KOPT-K1 (cell line): ENCODE measurements at regions not wholly inside any gene's neighbourhood (a gene's known extent, or its start where the extent isn't known, plus 50 kb on each side); places are given as distances from the start of the nearest gene placed in this dataset.

Experiments
- H3K27ac ChIP-seq: fragments of 200-600 bp; sonication (generic); 2 replicates; pipeline ENCODE4 v1.5.1; 2016; ENCODE audit warnings: antibody characterized with exemption, mild to moderate bottlenecking, low read depth, low read length; ENCODE audit not compliant: poor library complexity, severe bottlenecking
- H3K36me3 ChIP-seq: fragments of 200-600 bp; sonication (generic); 2 replicates; pipeline ENCODE4 v1.5.1; 2017; ENCODE audit warnings: antibody characterized with exemption, mild to moderate bottlenecking, low read length, moderate library complexity; ENCODE audit not compliant: insufficient read depth
- H3K9me3 ChIP-seq: fragments of 200-600 bp; sonication (generic); 2 replicates; pipeline ENCODE4 v1.5.1; 2017; ENCODE audit warnings: antibody characterized with exemption, low read length, mild to moderate bottlenecking; ENCODE audit not compliant: insufficient read depth, poor library complexity, severe bottlenecking

DNA sequence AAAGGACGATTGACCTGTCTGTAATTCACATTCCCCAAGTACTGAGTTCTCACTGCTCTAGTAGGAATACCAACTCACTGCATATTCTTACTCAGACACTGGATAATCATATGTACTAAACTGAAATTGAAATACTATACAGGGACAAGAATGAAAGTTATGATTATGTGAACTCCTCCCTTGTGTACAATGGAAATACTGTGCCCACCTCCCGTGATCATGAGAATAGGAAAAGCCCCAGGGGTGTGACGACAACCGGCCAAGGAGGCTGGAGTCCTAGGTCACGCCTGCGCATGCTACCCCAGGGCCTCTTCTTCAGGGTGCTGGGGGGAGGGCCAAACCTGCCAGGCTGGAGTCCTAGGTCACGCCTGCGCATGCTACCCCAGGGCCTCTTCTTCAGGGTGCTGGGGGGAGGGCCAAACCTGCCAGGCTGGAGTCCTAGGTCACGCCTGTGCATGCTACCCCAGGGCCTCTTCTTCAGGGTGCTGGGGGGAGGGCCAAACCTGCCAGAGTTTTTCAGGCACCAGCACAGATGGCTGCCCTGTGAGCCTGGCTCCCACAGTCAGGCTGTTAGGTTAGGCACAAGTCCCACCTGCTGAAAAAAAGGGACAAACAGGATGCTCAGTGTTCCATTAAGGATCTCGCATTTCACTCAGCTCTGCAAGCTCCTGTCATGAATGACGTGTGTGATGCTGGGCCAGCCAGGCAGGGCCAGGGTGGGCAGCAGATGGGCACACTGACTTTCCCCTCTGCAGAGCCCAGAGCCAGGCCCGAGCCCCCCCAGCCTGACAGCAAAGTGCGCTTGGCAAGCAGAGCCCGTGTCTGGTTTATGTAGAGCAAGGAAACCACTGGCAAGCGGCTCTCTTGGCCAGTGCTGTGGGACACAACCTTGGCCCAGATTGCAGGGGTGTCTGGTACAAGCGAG lies 107.7 kb downstream of the FOXF2 start:
- Histone ChIP-seq H3K27ac (no peak overlapping the region), H3K9me3 (peaks cover 8% of the 10 kb centered on the region), H3K36me3 (no peaks in the 10 kb centered on the region)

DNA sequence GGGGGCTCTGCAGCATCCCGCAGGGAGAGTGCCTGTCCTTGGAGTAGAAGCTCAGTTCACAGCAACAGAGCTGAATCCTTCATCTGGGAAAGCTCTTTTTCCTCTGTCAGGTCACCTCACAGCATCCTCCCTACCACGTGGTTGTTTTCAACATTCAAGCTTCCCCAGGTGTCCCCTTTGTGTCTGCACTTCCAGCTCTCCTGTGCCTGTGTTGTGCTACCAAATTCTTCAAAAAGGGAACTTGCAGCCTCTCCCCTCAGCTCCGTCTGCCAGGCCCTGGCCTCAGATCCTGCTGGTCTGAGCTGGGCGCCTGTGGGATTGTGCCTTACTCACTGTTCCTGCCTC lies 108.4 kb downstream of the FOXF2 start:
- no peaks in the 10 kb centered on the region for H3K36me3 ChIP-seq
- no peak overlapping the region for H3K27ac ChIP-seq
- H3K9me3 ChIP-seq: peaks cover 8% of the 10 kb centered on the region

DNA sequence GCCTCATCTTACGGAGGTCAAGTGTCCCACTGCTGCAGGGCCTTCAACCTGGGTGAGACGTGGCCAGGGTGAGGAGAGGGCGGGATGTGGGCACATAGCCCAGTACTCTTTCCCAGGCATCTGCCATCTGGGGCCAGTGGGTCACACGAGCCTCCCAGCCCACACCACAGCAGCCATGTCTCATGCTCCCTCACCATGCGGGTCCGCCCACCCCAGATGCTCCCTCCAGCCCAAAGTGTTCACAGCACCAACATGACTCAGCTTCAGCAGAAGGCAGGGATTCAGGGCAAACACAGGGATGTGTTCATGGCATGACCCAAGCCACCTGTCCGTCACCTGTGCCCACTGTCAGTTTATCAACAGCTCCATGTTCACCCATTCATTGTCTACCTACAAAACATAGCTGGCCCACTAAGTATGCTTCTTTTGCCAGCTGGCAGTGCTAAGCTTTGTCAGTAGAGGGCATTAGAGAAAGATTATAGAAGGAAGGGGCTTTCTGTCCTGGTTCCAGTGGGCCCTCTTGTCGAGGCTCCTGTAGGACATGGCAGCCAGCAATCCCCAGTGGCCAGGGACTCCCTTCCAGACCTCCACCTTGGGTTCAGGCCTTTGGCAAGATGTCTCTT lies 109.2 kb downstream of the FOXF2 start:
- no peak overlapping the region for H3K27ac ChIP-seq
- H3K9me3 ChIP-seq: peaks cover 8% of the 10 kb centered on the region
- H3K36me3 ChIP-seq: no peaks in the 10 kb centered on the region

DNA sequence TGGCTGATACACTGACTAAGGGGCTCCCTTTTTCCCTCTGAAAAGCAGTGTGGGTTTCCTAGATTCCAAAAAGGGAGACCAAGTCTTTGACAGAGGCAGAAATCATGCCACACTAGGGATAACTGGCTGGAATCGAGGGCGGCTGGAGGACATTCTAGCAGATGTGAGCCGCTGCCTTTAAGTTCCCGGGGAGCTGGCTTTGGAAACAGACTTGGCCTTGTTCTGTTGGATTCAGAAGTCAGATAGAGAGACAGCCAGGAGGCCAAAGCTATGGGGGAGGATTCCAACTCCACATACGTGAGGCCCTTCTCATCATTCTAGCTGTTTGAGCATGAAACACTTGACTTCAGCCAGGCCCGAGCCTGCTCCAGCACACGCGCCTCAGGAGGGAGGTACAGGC lies 109.9 kb upstream of the FOXC1 start:
- Histone ChIP-seq H3K27ac (no peak overlapping the region), H3K36me3 (no peaks in the 10 kb centered on the region), H3K9me3 (peaks cover 8% of the 10 kb centered on the region)

DNA sequence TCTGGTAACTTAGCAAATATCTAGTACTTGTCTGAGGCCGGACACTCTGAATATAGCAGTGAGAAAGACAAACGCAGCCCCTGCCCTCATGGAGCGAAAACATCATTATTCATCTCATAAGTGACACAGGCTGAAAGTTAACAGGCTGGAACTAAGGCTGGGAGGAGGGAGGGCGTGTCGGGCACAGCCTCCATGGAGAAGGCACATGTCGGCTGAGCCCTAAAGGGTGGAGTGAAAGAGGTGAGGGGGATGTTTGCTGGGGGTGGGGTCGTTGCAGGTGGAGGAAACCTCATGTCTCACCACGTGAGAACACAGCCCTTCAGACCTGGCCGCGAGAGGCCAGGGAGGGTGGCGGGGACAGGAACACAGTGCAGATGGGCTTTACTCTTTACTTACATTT lies 108.8 kb upstream of the FOXC1 start:
- no peaks in the 10 kb centered on the region for H3K36me3 ChIP-seq
- H3K9me3 ChIP-seq: peaks cover 6% of the 10 kb centered on the region
- no peak overlapping the region for H3K27ac ChIP-seq

DNA sequence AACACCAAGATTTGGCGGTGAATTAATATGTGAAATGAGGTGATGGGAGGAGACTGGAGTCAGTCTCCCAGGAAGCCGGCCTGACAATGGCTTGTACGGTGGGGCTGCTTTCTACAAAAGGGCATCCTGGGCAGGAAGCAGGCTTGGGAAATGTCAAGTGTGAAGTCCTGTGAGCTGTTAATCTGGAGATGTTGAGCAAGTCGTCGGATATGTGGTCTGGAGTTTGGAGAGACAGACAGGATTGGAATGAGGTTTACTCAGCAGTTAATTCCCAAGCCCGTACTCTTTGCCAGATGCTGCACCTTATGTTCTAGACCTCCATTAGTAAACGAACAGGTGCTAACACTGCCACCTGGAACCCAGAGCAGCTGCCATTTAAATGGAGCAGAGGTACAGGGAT lies 107.7 kb upstream of the FOXC1 start:
- H3K9me3 ChIP-seq: no peaks in the 10 kb centered on the region
- no peak overlapping the region for H3K27ac ChIP-seq
- H3K36me3 ChIP-seq: no peaks in the 10 kb centered on the region

DNA sequence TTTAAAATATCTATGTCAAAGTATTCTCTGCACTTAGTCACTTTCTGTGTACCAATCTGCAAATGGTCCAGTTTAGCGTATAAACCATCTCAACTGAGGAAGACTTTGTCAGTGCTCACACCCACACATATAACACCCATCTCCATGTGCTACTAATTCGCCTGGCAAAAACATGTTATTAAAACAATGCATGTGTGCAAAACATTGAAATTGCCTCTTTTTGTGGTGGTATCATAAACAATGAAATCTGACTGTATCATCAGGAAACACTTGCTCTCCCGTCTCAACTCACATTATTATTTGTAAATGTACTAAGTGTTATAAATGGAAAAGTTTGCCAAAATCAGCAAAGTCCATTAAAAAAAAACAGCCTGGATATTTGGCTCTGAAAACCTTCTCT lies 105.9 kb upstream of the FOXC1 start:
- Histone ChIP-seq H3K27ac (no peak overlapping the region), H3K36me3 (no peaks in the 10 kb centered on the region), H3K9me3 (no peaks in the 10 kb centered on the region)

DNA sequence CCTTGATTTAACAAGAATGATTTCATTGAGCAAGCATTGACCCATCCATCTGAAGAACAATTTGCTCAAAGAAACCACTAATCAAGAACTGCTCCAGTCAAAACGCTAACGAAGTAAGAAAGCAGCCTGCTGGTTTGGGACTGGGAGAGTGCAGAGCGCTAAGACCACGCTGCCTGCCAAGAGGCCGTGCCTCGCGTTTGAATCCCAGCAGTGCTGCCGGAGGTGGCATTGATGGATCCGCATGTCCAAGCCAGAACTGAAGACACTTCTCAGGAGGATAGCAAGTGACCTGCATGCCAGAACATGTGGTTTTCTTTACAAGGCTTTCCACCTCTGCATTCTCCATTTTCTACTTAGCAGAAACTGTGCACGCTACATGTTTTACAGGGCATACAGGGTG lies 105.2 kb upstream of the FOXC1 start:
- H3K9me3 ChIP-seq: peaks cover 2% of the 10 kb centered on the region
- no peak overlapping the region for H3K27ac ChIP-seq
- no peaks in the 10 kb centered on the region for H3K36me3 ChIP-seq

DNA sequence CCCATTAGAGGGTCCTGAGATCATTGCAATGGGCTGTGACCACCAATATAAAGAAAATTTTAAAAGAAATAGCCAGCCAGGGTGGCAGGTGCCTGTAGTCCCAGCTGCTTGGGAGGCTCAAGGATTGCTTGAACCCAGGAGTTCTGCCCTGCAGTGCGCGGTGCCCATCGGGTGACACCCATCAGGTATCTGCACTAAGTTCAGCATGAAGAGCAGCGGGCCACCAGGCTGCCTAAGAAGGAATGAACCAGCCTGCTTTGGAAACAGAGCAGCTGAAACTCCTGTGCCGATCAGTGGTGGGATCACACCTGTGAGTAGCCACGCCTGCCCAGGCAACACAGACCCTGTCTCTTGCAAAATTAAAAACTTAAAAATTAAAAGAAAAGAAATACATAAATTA lies 102.5 kb upstream of the FOXC1 start:
- peaks cover 8% of the 10 kb centered on the region for H3K9me3 ChIP-seq
- no peak overlapping the region for H3K27ac ChIP-seq
- H3K36me3 ChIP-seq: no peaks in the 10 kb centered on the region

DNA sequence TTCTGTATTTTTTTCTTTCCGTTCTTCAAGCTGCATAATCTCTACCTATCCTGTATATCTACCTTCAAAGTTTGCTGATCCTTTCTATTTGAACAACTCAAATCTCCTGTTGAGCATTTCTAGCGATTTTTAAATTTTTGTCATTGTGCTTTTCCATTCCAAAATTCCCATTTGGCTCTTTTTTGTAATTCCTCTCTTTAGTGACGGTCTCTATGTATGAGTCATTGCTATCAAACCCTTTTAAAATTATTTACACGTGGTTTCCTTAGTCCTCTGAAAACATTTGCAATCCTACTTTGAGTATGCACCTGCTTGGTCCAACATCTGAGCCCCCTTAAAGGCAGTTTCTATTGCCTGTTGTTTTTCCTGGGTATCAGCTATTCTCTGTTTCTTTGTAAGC lies 100.5 kb upstream of the FOXC1 start:
- H3K9me3 ChIP-seq: peaks cover 8% of the 10 kb centered on the region
- H3K36me3 ChIP-seq: no peaks in the 10 kb centered on the region
- no peak overlapping the region for H3K27ac ChIP-seq

DNA sequence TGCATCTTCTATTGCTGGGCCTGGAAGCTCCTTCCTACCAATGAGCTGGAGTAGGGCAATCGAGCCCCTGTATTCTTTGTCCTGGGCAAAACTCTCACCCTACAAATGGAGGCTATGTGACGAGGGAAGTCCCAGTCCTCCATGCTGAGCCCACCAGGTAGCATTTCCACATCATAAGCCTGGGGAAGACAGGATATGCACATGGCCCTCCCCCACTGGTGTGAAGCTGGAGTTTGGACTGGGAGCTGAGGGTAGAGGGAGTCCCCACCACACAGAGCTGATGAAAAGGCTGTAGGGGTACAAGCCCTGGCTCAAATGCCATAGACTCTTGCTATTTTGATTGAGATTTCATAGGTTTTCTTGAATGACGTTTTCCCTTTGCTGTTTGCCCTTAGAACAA lies 99.5 kb upstream of the FOXC1 start:
- Histone ChIP-seq H3K27ac (no peak overlapping the region), H3K9me3 (peaks cover 8% of the 10 kb centered on the region), H3K36me3 (no peaks in the 10 kb centered on the region)

DNA sequence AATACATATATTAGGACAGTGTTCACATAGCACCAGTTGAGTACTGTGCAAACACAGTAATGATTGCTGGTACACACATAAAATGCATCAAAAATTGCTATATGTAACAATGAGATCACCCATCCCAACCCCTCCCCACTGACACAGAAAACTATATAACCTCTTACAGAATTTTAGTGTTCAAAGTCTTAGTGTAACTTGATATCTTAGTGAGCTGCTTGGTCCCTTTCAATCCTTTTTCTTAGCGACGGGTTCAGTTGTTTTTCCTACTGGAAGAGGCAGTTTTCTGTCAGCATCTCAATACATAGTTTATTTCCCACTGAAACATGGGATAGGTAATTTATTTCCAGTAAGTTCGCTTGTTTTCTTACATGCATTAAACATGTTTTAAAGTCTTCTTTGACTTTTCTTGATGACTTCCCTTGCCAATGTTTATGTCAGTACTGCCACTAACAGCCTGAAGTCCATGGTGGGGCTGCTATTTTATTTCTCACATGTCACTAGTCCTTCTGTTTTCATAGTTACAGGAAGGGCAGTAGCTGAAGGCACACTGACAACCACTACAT lies 96.4 kb upstream of the FOXC1 start:
- Histone ChIP-seq H3K27ac (no peak overlapping the region), H3K9me3 (peaks cover 8% of the 10 kb centered on the region), H3K36me3 (no peaks in the 10 kb centered on the region)

DNA sequence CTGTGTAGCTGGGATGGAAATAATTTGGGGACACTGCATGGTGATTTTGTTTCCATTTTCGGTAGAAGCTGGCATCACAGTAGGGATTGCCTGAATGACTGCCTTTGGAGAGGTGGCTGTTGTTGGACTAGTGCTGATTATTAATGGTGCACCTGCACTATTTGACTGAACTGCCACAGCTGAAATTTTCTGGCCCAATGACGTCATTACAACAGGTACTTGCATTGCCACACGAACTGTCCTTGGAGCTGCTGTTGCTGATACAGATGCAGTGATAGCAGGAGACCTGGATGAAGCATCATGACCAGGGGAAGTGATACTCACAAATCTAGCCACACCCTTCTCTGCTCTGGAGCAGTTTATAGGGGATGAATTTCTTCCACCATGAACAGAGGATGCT lies 95.6 kb upstream of the FOXC1 start:
- Histone ChIP-seq H3K9me3 (peaks cover 8% of the 10 kb centered on the region), H3K36me3 (no peaks in the 10 kb centered on the region)

DNA sequence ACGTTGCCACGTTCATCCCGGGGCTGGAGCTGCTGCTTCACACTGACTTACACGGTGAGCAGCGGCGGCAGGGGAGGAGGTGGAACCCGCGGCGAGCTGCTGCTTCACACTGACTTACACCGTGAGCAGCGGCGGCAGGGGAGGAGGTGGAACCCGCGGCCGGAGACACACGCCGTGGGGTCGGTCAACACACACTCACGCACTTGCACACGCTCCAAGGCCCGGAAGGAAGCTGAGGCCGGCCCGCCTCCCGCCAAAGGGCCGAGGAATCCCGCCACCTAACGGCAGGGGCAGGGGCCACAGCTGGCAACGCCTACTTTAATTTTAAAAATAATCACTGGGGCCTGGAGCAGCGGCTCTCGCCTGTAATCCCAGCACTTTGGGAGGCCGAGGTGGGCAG lies 94.4 kb upstream of the FOXC1 start:
- Histone ChIP-seq H3K9me3 (no peaks in the 10 kb centered on the region), H3K36me3 (no peaks in the 10 kb centered on the region)

More for the DNA sequence above, 95.6 kb upstream of the FOXC1 start:
- no peak overlapping the region for H3K27ac ChIP-seq

DNA sequence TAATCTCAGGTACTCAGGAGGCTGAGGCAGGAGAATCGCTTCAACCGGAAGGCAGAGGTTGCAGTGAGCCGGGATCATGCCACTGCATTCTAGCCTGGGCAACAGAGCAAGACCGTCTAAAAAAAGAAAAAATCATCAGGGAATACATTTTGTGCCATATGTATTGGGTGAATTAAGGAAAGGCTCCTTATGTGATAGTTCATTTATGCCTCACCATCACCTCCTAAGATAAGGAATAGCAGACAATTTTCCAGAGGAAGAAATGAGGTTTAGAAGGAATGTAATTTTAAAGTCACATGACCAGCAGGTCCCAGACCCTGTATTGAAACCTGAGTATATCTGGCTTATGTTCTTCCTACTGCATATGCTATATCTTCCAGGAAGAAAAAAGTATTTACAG lies 93.9 kb upstream of the FOXC1 start:
- Histone ChIP-seq H3K27ac (no peak overlapping the region), H3K36me3 (no peaks in the 10 kb centered on the region), H3K9me3 (no peaks in the 10 kb centered on the region)

More for the DNA sequence above, 94.4 kb upstream of the FOXC1 start:
- H3K27ac ChIP-seq: no peak overlapping the region
